ENCODE measurements at regions not wholly inside any gene's neighbourhood (a gene's known extent, or its start where the extent isn't known, plus 50 kb on each side); places are given as distances from the start of the nearest gene placed in this dataset.

- TF ChIP-seq POLR2AphosphoS5 (IDR thresholded peaks at IDR 0.05; ENCODE audit: borderline replicate concordance, low read depth, low read length) (no peak), EZH2 (IDR thresholded peaks at IDR 0.05) (no peak), FOXP2 (optimal IDR thresholded peaks at IDR 0.05; ENCODE audit: control extremely low read depth, extremely low read length, insufficient read depth) (no peak)
These were observed 176.2 kb downstream of the DMRTA1 start for GRCh38 chr9:22622815-22623214.
